ENCODE measurements at regions not wholly inside any gene's neighbourhood (a gene's known extent, or its start where the extent isn't known, plus 50 kb on each side); places are given as distances from the start of the nearest gene placed in this dataset.

- H3K27ac ChIP-seq = no peak overlapping the region
- intact Hi-C loops (cut with DNase I) = no loop called here
- H3K9me3 ChIP-seq = no peaks in the 10 kb centered on the region
- H3K27me3 ChIP-seq = peaks cover 0 to 13% (median 0%) of the 10 kb centered on the region in 7 donors
- DNase-seq = no peak
- H3K4me3 ChIP-seq = no peak overlapping the region
- no peak for TF ChIP-seq CTCF (IDR thresholded peaks at IDR 0.05)
- H3K36me3 ChIP-seq = no peaks in the 10 kb centered on the region
- H3K4me1 ChIP-seq = no peaks in the 10 kb centered on the region
- ATAC-seq = no peak
Observed at GRCh38 chr1:208835781-208836180, 591.6 kb upstream of the PLXNA2 start.

GRCh38 chr1:208837242-208837641 is 593.1 kb upstream of the PLXNA2 start:
- H3K4me1 ChIP-seq = no peaks in the 10 kb centered on the region
- no peaks in the 10 kb centered on the region for H3K36me3 ChIP-seq
- no peaks in the 10 kb centered on the region for H3K9me3 ChIP-seq
- no peak for DNase-seq
- TF ChIP-seq CTCF (IDR thresholded peaks at IDR 0.05) = no peak
- H3K27me3 ChIP-seq = peaks cover 0 to 8% (median 0%) of the 10 kb centered on the region in 7 donors
- no peak for ATAC-seq
- intact Hi-C loops (cut with DNase I) = no loop called here
- no peak overlapping the region for H3K27ac ChIP-seq
- no peak overlapping the region for H3K4me3 ChIP-seq

- Histone ChIP-seq H3K36me3 (no peaks in the 10 kb centered on the region), H3K27me3 (no peaks in the 10 kb centered on the region), H3K9me3 (no peaks in the 10 kb centered on the region), H3K4me1 (no peaks in the 10 kb centered on the region), H3K4me3 (no peak overlapping the region), H3K27ac (no peak overlapping the region)
- ATAC-seq (no peak), DNase-seq (no peak)
- intact Hi-C loops (cut with DNase I) = no loop called here
- no peak for TF ChIP-seq CTCF (IDR thresholded peaks at IDR 0.05)
- WGBS, 2 donors = 93 to 94% methylated on average over 10 of the region's 10 CpGs
Observed at GRCh38 chr1:208841436-208841835, 597.3 kb upstream of the PLXNA2 start.

GRCh38 chr1:208842451-208842850 is 598.3 kb upstream of the PLXNA2 start:
- 88 to 92% methylated on average over 3 of the region's 3 CpGs for WGBS, 2 donors
- no peaks in the 10 kb centered on the region for H3K36me3 ChIP-seq
- no peak for TF ChIP-seq CTCF (IDR thresholded peaks at IDR 0.05)
- H3K9me3 ChIP-seq = no peaks in the 10 kb centered on the region
- no peak overlapping the region for H3K27ac ChIP-seq
- no peak for ATAC-seq
- H3K4me1 ChIP-seq = no peaks in the 10 kb centered on the region
- DNase-seq = no peak
- no peaks in the 10 kb centered on the region for H3K27me3 ChIP-seq
- H3K4me3 ChIP-seq = no peak overlapping the region
- intact Hi-C loops (cut with DNase I) = no loop called here

- no peak for TF ChIP-seq CTCF (IDR thresholded peaks at IDR 0.05)
- no peak overlapping the region for H3K27ac ChIP-seq
- no peak for DNase-seq
- WGBS, 2 donors = 81 to 98% methylated on average over 3 of the region's 3 CpGs
- no peaks in the 10 kb centered on the region for H3K9me3 ChIP-seq
- no peaks in the 10 kb centered on the region for H3K36me3 ChIP-seq
- no peak overlapping the region for H3K4me3 ChIP-seq
- ATAC-seq = no peak
- no peaks in the 10 kb centered on the region for H3K27me3 ChIP-seq
- no peaks in the 10 kb centered on the region for H3K4me1 ChIP-seq
- intact Hi-C loops (cut with DNase I) = no loop called here
Observed at GRCh38 chr1:208844158-208844557, 600.0 kb upstream of the PLXNA2 start.

All from heart right ventricle (tissue), 16 donors.